Left ventricle myocardium inferior (tissue), 1 donor: ENCODE measurements at regions not wholly inside any gene's neighbourhood (a gene's known extent, or its start where the extent isn't known, plus 50 kb on each side); places are given as distances from the start of the nearest gene placed in this dataset.
"Not testable (repeated sequence)": the region's sequence is repeated elsewhere in the genome, so short reads cannot be mapped to it uniquely, and the experiment has no call there.

Experiments
- DNase-seq: peaks from one replicate; pipeline ENCODE4 v3.0.0-alpha.2; 2020
- H3K27ac ChIP-seq: fragments of 200-600 bp; replicated peaks from 2 replicates; pipeline ENCODE4 v1.8.0; 2021
- H3K27me3 ChIP-seq: fragments of 200-600 bp; 2 replicates; pipeline ENCODE4 v1.8.0; 2021; ENCODE audit warnings: low read depth
- H3K36me3 ChIP-seq: fragments of 200-600 bp; 2 replicates; pipeline ENCODE4 v1.8.0; 2021
- H3K4me1 ChIP-seq: fragments of 200-600 bp; 2 replicates; pipeline ENCODE4 v1.8.0; 2021
- H3K4me3 ChIP-seq: fragments of 200-600 bp; 2 replicates; pipeline ENCODE4 v1.8.0; 2021; ENCODE audit warnings: mild to moderate bottlenecking, moderate library complexity
- H3K9me3 ChIP-seq: fragments of 200-600 bp; replicated peaks from 2 replicates; pipeline ENCODE4 v1.8.0; 2021
- CTCF ChIP-seq: fragments of 200-600 bp; IDR thresholded peaks from 2 replicates; pipeline ENCODE4 v1.8.0; 2021; ENCODE audit warnings: antibody characterized with exemption, mild to moderate bottlenecking, borderline replicate concordance
- intact Hi-C: fragments of 100-400 bp; cut with micrococcal nuclease; formaldehyde crosslinking; loops from one replicate; pipeline ENCODE4 v1.11.0; 2022
- donor health status: DM: no; HTN: yes; CAD: no; lungs with severe emphysema.

- Histone ChIP-seq H3K27ac (no peak overlapping the region), H3K9me3 (no peaks in the 10 kb centered on the region), H3K27me3 (no peaks in the 10 kb centered on the region), H3K4me3 (no peak overlapping the region), H3K4me1 (peaks cover 13% of the 10 kb centered on the region), H3K36me3 (no peaks in the 10 kb centered on the region)
- DNase-seq: no peak
- TF ChIP-seq CTCF: no peak
- intact Hi-C loops: no loop called here
These were observed 151.6 kb upstream of the ZNF337 start for GRCh38 chr20:25848222-25848621.

GRCh38 chr20:25844640-25845039, 148.0 kb upstream of the ZNF337 start:
- H3K36me3 ChIP-seq, H3K9me3 ChIP-seq, H3K27ac ChIP-seq, H3K27me3 ChIP-seq, H3K4me1 ChIP-seq, intact Hi-C loops, DNase-seq, H3K4me3 ChIP-seq: not testable (repeated sequence)

- H3K9me3 ChIP-seq, H3K4me3 ChIP-seq, intact Hi-C loops, H3K27me3 ChIP-seq, H3K4me1 ChIP-seq, DNase-seq, H3K27ac ChIP-seq, H3K36me3 ChIP-seq: not testable (repeated sequence)
These were observed 116.9 kb upstream of the ZNF337 start for GRCh38 chr20:25813511-25813910.

- H3K4me1 ChIP-seq, H3K27ac ChIP-seq, intact Hi-C loops, DNase-seq, H3K27me3 ChIP-seq, H3K4me3 ChIP-seq, H3K36me3 ChIP-seq, H3K9me3 ChIP-seq: not testable (repeated sequence)
These were observed 101.7 kb upstream of the ZNF337 start for GRCh38 chr20:25798174-25798993.

- H3K27ac ChIP-seq, H3K4me3 ChIP-seq, H3K4me1 ChIP-seq, DNase-seq, H3K36me3 ChIP-seq, H3K9me3 ChIP-seq, H3K27me3 ChIP-seq, intact Hi-C loops: not testable (repeated sequence)
These were observed 100.4 kb upstream of the ZNF337 start for GRCh38 chr20:25797062-25797461.

- H3K4me3 ChIP-seq, H3K27me3 ChIP-seq, H3K9me3 ChIP-seq, intact Hi-C loops, DNase-seq, H3K4me1 ChIP-seq, H3K36me3 ChIP-seq, H3K27ac ChIP-seq: not testable (repeated sequence)
These were observed 80.6 kb upstream of the ZNF337 start for GRCh38 chr20:25777241-25777640.

GRCh38 chr20:25774711-25775110, 78.1 kb upstream of the ZNF337 start:
- intact Hi-C loops, H3K27ac ChIP-seq, H3K9me3 ChIP-seq, H3K4me3 ChIP-seq, H3K27me3 ChIP-seq, H3K4me1 ChIP-seq, DNase-seq, H3K36me3 ChIP-seq: not testable (repeated sequence)

GRCh38 chr20:25774203-25774602, 77.5 kb upstream of the ZNF337 start:
- DNase-seq, H3K27ac ChIP-seq, H3K27me3 ChIP-seq, H3K9me3 ChIP-seq, H3K4me3 ChIP-seq, H3K36me3 ChIP-seq, H3K4me1 ChIP-seq, intact Hi-C loops: not testable (repeated sequence)

GRCh38 chr20:25772437-25772836, 75.8 kb upstream of the ZNF337 start:
- H3K4me1 ChIP-seq, H3K36me3 ChIP-seq, intact Hi-C loops, DNase-seq, H3K9me3 ChIP-seq, H3K27ac ChIP-seq, H3K27me3 ChIP-seq, H3K4me3 ChIP-seq: not testable (repeated sequence)

GRCh38 chr20:25771818-25772217, 75.2 kb upstream of the ZNF337 start:
- H3K36me3 ChIP-seq, H3K4me1 ChIP-seq, H3K27ac ChIP-seq, DNase-seq, H3K4me3 ChIP-seq, intact Hi-C loops, H3K27me3 ChIP-seq, H3K9me3 ChIP-seq: not testable (repeated sequence)
